ENCODE measurements at regions not wholly inside any gene's neighbourhood (a gene's known extent, or its start where the extent isn't known, plus 50 kb on each side); places are given as distances from the start of the nearest gene placed in this dataset.

- Histone ChIP-seq H3K36me3 (ENCODE audit: control insufficient read depth in 2 of 2, insufficient read depth in 2 of 2, low read length in 1 of 2) (no peaks in the 10 kb centered on the region), H3K4me3 (no peak overlapping the region), H3K27me3 (replicated peaks in 1 of 2; ENCODE audit: control insufficient read depth in 2 of 2, insufficient read depth in 2 of 2, low read length in 1 of 2) (peaks cover 0 to 3% of the 10 kb centered on the region in 2 experiments; a peak in 2 of 4 replicates), H3K9me3 (replicated peaks; ENCODE audit: control insufficient read depth, insufficient read depth, low read length) (no peaks in the 10 kb centered on the region), H4K20me1 (ENCODE audit: control insufficient read depth, insufficient read depth) (no peaks in the 10 kb centered on the region), H3K9ac (ENCODE audit: control insufficient read depth, insufficient read depth, low read length) (no peak overlapping the region), H2AFZ (ENCODE audit: control insufficient read depth, low read depth, low read length) (no peak overlapping the region), H3K27ac (ENCODE audit: control insufficient read depth, insufficient read depth) (no peak overlapping the region), H3K4me1 (ENCODE audit: control insufficient read depth, insufficient read depth, low read length) (no peaks in the 10 kb centered on the region), H3K4me2 (ENCODE audit: control insufficient read depth, insufficient read depth) (no peak overlapping the region), H3K79me2 (ENCODE audit: control insufficient read depth, insufficient read depth, low read length) (no peaks in the 10 kb centered on the region)
- POLR2A ChIA-PET: no interaction called here
- 2% methylated on average over 6 of the region's 6 CpGs for WGBS (ENCODE audit: insufficient coverage, insufficient replicate concordance, low lambda C conversion rate, missing lambda C conversion rate)
- SMC1A ChIA-PET (ENCODE audit: uncharacterized antibody, unreplicated experiment): no interaction called here
- ATAC-seq (no peak), FAIRE-seq (no peak), DNase-seq (ENCODE audit: low read depth, low spot score) (no peak)
- intact Hi-C loops (cut with micrococcal nuclease; ENCODE audit: unreplicated experiment) (no loop called here), in situ Hi-C loops (cut with MboI) (no loop called here)
- CTCF ChIA-PET: no interaction called here
- BruUV-seq (replicated peaks): no TSS peak
- RAD21 ChIA-PET (ENCODE audit: unreplicated experiment): no interaction called here
- TF ChIP-seq POLR2A (IDR thresholded peaks at IDR 0.05; ENCODE audit: low read depth, low read length): no peak
- TF ChIP-seq RCOR1 (conservative IDR thresholded peaks at IDR 0.05; ENCODE audit: low read depth, low read length): no peak
- no peak for TF ChIP-seq SREBF2 (IDR thresholded peaks at IDR 0.05; ENCODE audit: low read length)
- no peak for TF ChIP-seq CUX1 (IDR thresholded peaks at IDR 0.05; ENCODE audit: insufficient replicate concordance, low read depth, low read length)
- TF ChIP-seq SMAD1 (IDR thresholded peaks at IDR 0.05; ENCODE audit: low read depth, partially characterized antibody): no peak
- no peak for TF ChIP-seq LARP7 (IDR thresholded peaks at IDR 0.05)
- no peak for TF ChIP-seq RBBP5 (conservative IDR thresholded peaks at IDR 0.05)
- TF ChIP-seq TCF12 (IDR thresholded peaks at IDR 0.05; ENCODE audit: low read depth, low read length): no peak
- TF ChIP-seq ATF7 (IDR thresholded peaks at IDR 0.05; ENCODE audit: low read depth): no peak
- no peak for TF ChIP-seq GATAD2B (conservative IDR thresholded peaks at IDR 0.05; ENCODE audit: low read depth)
- no peak for TF ChIP-seq E2F8 (IDR thresholded peaks at IDR 0.05; ENCODE audit: low read depth, partially characterized antibody)
- TF ChIP-seq IRF3 (IDR thresholded peaks at IDR 0.05): no peak
- TF ChIP-seq SMC3 (IDR thresholded peaks at IDR 0.05; ENCODE audit: borderline replicate concordance, low read length): no peak
- TF ChIP-seq SMAD5 (IDR thresholded peaks at IDR 0.05; ENCODE audit: low read depth): no peak
- no peak for TF ChIP-seq PAX5 (IDR thresholded peaks at IDR 0.05; ENCODE audit: borderline replicate concordance, low read depth, low read length)
- TF ChIP-seq ETV6 (conservative IDR thresholded peaks at IDR 0.05 in 1 of 2, IDR thresholded peaks at IDR 0.05 in 1 of 2; ENCODE audit: borderline replicate concordance in 1 of 2, low read depth in 1 of 2): no peak
- no peak for TF ChIP-seq DPF2 (IDR thresholded peaks at IDR 0.05)
- no peak for TF ChIP-seq PAX8 (IDR thresholded peaks at IDR 0.05)
Measured at GRCh38 chr6:1230281-1230680, 81.6 kb upstream of the FOXQ1 start.

All from GM12878 (cell line).